Stimulated activated memory B cell treated with anti-CD40 and anti-IgM and Interleukin-4, amounts not matched to agents 10 μg/mL and 1 μg/mL and 100 μg/mL, for 72 hours (primary cell): ENCODE measurements at regions not wholly inside any gene's neighbourhood (a gene's known extent, or its start where the extent isn't known, plus 50 kb on each side); places are given as distances from the start of the nearest gene placed in this dataset.
"Not testable (repeated sequence)": the region's sequence is repeated elsewhere in the genome, so short reads cannot be mapped to it uniquely, and the experiment has no call there.

Experiments
- ATAC-seq: fragments of 150-1000 bp; cut with Tn5 transposase; 2 replicates; pipeline ENCODE4 v1.10.0; 2021
- H3K27ac Mint-ChIP-seq: one replicate; pipeline ENCODE4 v1.8.0; 2022; ENCODE audit warnings: mild to moderate bottlenecking, mixed read lengths
- H3K27me3 Mint-ChIP-seq: one replicate; pipeline ENCODE4 v1.8.0; 2022; ENCODE audit warnings: mixed read lengths
- H3K36me3 Mint-ChIP-seq: one replicate; pipeline ENCODE4 v1.8.0; 2022; ENCODE audit warnings: mixed read lengths
- H3K4me1 Mint-ChIP-seq: one replicate; pipeline ENCODE4 v1.8.0; 2022; ENCODE audit warnings: mixed read lengths
- H3K4me3 Mint-ChIP-seq: one replicate; pipeline ENCODE4 v1.8.0; 2022; ENCODE audit warnings: mild to moderate bottlenecking, moderate library complexity, mixed read lengths
- H3K9me3 Mint-ChIP-seq: one replicate; pipeline ENCODE4 v1.8.0; 2022; ENCODE audit warnings: mixed read lengths

GRCh38 chr5:35561396-35561795 is 56.3 kb upstream of the SPEF2 start:
- H3K4me1 Mint-ChIP-seq: no peaks in the 10 kb centered on the region
- ATAC-seq: no peak
- H3K9me3 Mint-ChIP-seq: peaks cover 30% of the 10 kb centered on the region
- no peak overlapping the region for H3K4me3 Mint-ChIP-seq
- no peaks in the 10 kb centered on the region for H3K27me3 Mint-ChIP-seq
- no peak overlapping the region for H3K27ac Mint-ChIP-seq
- H3K36me3 Mint-ChIP-seq: peaks cover 5% of the 10 kb centered on the region

- no peak overlapping the region for H3K27ac Mint-ChIP-seq
- H3K4me1 Mint-ChIP-seq: no peaks in the 10 kb centered on the region
- ATAC-seq: no peak
- H3K36me3 Mint-ChIP-seq: peaks cover 5% of the 10 kb centered on the region
- peaks cover 20% of the 10 kb centered on the region for H3K9me3 Mint-ChIP-seq
- H3K27me3 Mint-ChIP-seq: no peaks in the 10 kb centered on the region
- H3K4me3 Mint-ChIP-seq: no peak overlapping the region
These were observed 59.9 kb upstream of the SPEF2 start for GRCh38 chr5:35557748-35558147.

GRCh38 chr5:35557199-35557598 is 60.5 kb upstream of the SPEF2 start:
- no peaks in the 10 kb centered on the region for H3K27me3 Mint-ChIP-seq
- peaks cover 20% of the 10 kb centered on the region for H3K9me3 Mint-ChIP-seq
- no peak for ATAC-seq
- no peaks in the 10 kb centered on the region for H3K4me1 Mint-ChIP-seq
- H3K4me3 Mint-ChIP-seq: no peak overlapping the region
- H3K27ac Mint-ChIP-seq: no peak overlapping the region
- peaks cover 5% of the 10 kb centered on the region for H3K36me3 Mint-ChIP-seq

- peaks cover 15% of the 10 kb centered on the region for H3K9me3 Mint-ChIP-seq
- peaks cover 5% of the 10 kb centered on the region for H3K36me3 Mint-ChIP-seq
- no peaks in the 10 kb centered on the region for H3K27me3 Mint-ChIP-seq
- no peak for ATAC-seq
- no peaks in the 10 kb centered on the region for H3K4me1 Mint-ChIP-seq
- H3K4me3 Mint-ChIP-seq: no peak overlapping the region
- no peak overlapping the region for H3K27ac Mint-ChIP-seq
These were observed 63.6 kb upstream of the SPEF2 start for GRCh38 chr5:35554016-35554415.

- H3K27ac Mint-ChIP-seq: no peak overlapping the region
- H3K4me1 Mint-ChIP-seq: no peaks in the 10 kb centered on the region
- no peak for ATAC-seq
- no peaks in the 10 kb centered on the region for H3K27me3 Mint-ChIP-seq
- H3K9me3 Mint-ChIP-seq: peaks cover 3% of the 10 kb centered on the region
- no peaks in the 10 kb centered on the region for H3K36me3 Mint-ChIP-seq
- H3K4me3 Mint-ChIP-seq: no peak overlapping the region
These were observed 72.5 kb upstream of the SPEF2 start for GRCh38 chr5:35545190-35545589.

GRCh38 chr5:35543408-35543807 is 74.3 kb upstream of the SPEF2 start:
- Mint-ChIP-seq H3K27ac (no peak overlapping the region), H3K9me3 (peaks cover 3% of the 10 kb centered on the region), H3K36me3 (no peaks in the 10 kb centered on the region), H3K4me3 (no peak overlapping the region), H3K4me1 (no peaks in the 10 kb centered on the region), H3K27me3 (no peaks in the 10 kb centered on the region)
- no peak for ATAC-seq

GRCh38 chr5:35540002-35540401 is 77.7 kb upstream of the SPEF2 start:
- Mint-ChIP-seq H3K36me3 (no peaks in the 10 kb centered on the region), H3K4me3 (no peak overlapping the region), H3K9me3 (peaks cover 3% of the 10 kb centered on the region), H3K27me3 (no peaks in the 10 kb centered on the region), H3K27ac (no peak overlapping the region), H3K4me1 (no peaks in the 10 kb centered on the region)
- ATAC-seq: no peak

GRCh38 chr5:35538198-35538931 is 79.3 kb upstream of the SPEF2 start:
- no peaks in the 10 kb centered on the region for H3K36me3 Mint-ChIP-seq
- H3K9me3 Mint-ChIP-seq: peaks cover 3% of the 10 kb centered on the region
- no peaks in the 10 kb centered on the region for H3K27me3 Mint-ChIP-seq
- ATAC-seq: no peak
- no peak overlapping the region for H3K27ac Mint-ChIP-seq
- H3K4me3 Mint-ChIP-seq: no peak overlapping the region
- no peaks in the 10 kb centered on the region for H3K4me1 Mint-ChIP-seq

GRCh38 chr5:35533156-35533555 is 84.5 kb upstream of the SPEF2 start:
- no peak overlapping the region for H3K4me3 Mint-ChIP-seq
- ATAC-seq: no peak
- no peaks in the 10 kb centered on the region for H3K27me3 Mint-ChIP-seq
- H3K4me1 Mint-ChIP-seq: no peaks in the 10 kb centered on the region
- H3K36me3 Mint-ChIP-seq: no peaks in the 10 kb centered on the region
- H3K27ac Mint-ChIP-seq: no peak overlapping the region
- no peaks in the 10 kb centered on the region for H3K9me3 Mint-ChIP-seq

GRCh38 chr5:35531553-35531952 is 86.1 kb upstream of the SPEF2 start:
- ATAC-seq, H3K9me3 Mint-ChIP-seq, H3K27me3 Mint-ChIP-seq, H3K4me3 Mint-ChIP-seq, H3K36me3 Mint-ChIP-seq, H3K27ac Mint-ChIP-seq, H3K4me1 Mint-ChIP-seq: not testable (repeated sequence)

- H3K27ac Mint-ChIP-seq: no peak overlapping the region
- H3K36me3 Mint-ChIP-seq: no peaks in the 10 kb centered on the region
- H3K4me3 Mint-ChIP-seq: no peak overlapping the region
- no peaks in the 10 kb centered on the region for H3K27me3 Mint-ChIP-seq
- ATAC-seq: peak; percentile 41
- H3K9me3 Mint-ChIP-seq: no peaks in the 10 kb centered on the region
- no peaks in the 10 kb centered on the region for H3K4me1 Mint-ChIP-seq
These were observed 99.6 kb upstream of the SPEF2 start for GRCh38 chr5:35518104-35518503.

- no peaks in the 10 kb centered on the region for H3K4me1 Mint-ChIP-seq
- H3K27me3 Mint-ChIP-seq: no peaks in the 10 kb centered on the region
- ATAC-seq: no peak
- H3K27ac Mint-ChIP-seq: no peak overlapping the region
- no peak overlapping the region for H3K4me3 Mint-ChIP-seq
- no peaks in the 10 kb centered on the region for H3K36me3 Mint-ChIP-seq
- no peaks in the 10 kb centered on the region for H3K9me3 Mint-ChIP-seq
These were observed 101.4 kb upstream of the SPEF2 start for GRCh38 chr5:35516271-35516670.

GRCh38 chr5:35513612-35514011 is 104.1 kb upstream of the SPEF2 start:
- H3K27me3 Mint-ChIP-seq: no peaks in the 10 kb centered on the region
- no peak overlapping the region for H3K27ac Mint-ChIP-seq
- H3K4me3 Mint-ChIP-seq: no peak overlapping the region
- no peaks in the 10 kb centered on the region for H3K36me3 Mint-ChIP-seq
- ATAC-seq: no peak
- H3K9me3 Mint-ChIP-seq: peaks cover 8% of the 10 kb centered on the region
- H3K4me1 Mint-ChIP-seq: no peaks in the 10 kb centered on the region

- Mint-ChIP-seq H3K4me3 (no peak overlapping the region), H3K36me3 (no peaks in the 10 kb centered on the region), H3K27ac (no peak overlapping the region), H3K9me3 (peaks cover 20% of the 10 kb centered on the region), H3K27me3 (no peaks in the 10 kb centered on the region), H3K4me1 (no peaks in the 10 kb centered on the region)
- no peak for ATAC-seq
These were observed 115.5 kb upstream of the SPEF2 start for GRCh38 chr5:35502206-35502605.

- no peak for ATAC-seq
- no peak overlapping the region for H3K27ac Mint-ChIP-seq
- no peaks in the 10 kb centered on the region for H3K36me3 Mint-ChIP-seq
- H3K4me1 Mint-ChIP-seq: no peaks in the 10 kb centered on the region
- H3K27me3 Mint-ChIP-seq: no peaks in the 10 kb centered on the region
- no peak overlapping the region for H3K4me3 Mint-ChIP-seq
- no peaks in the 10 kb centered on the region for H3K9me3 Mint-ChIP-seq
These were observed 128.9 kb upstream of the SPEF2 start for GRCh38 chr5:35488791-35489190.

GRCh38 chr5:35488055-35488454 is 129.6 kb upstream of the SPEF2 start:
- H3K27ac Mint-ChIP-seq: no peak overlapping the region
- H3K4me3 Mint-ChIP-seq: no peak overlapping the region
- H3K9me3 Mint-ChIP-seq: no peaks in the 10 kb centered on the region
- H3K4me1 Mint-ChIP-seq: no peaks in the 10 kb centered on the region
- no peaks in the 10 kb centered on the region for H3K27me3 Mint-ChIP-seq
- no peak for ATAC-seq
- no peaks in the 10 kb centered on the region for H3K36me3 Mint-ChIP-seq
